Ecto neural progenitor cell (in vitro differentiated cells): ENCODE measurements at regions not wholly inside any gene's neighbourhood (a gene's known extent, or its start where the extent isn't known, plus 50 kb on each side); places are given as distances from the start of the nearest gene placed in this dataset.

ENCODE experiments used
- DNase-seq: peaks from one replicate; pipeline ENCODE4 v3.0.0-alpha.2; 2018; ENCODE audit warnings: low spot score

- no peak for DNase-seq
Observed at GRCh38 chr5:3825531-3826451, 230.2 kb downstream of the IRX1 start.

GRCh38 chr5:3827624-3828023 lies 232.0 kb downstream of the IRX1 start:
- no peak for DNase-seq

GRCh38 chr5:3828761-3829160 lies 233.1 kb downstream of the IRX1 start:
- no peak for DNase-seq

GRCh38 chr5:3833566-3833965 lies 237.9 kb downstream of the IRX1 start:
- DNase-seq = no peak

- DNase-seq = no peak
Observed at GRCh38 chr5:3835811-3836210, 240.2 kb downstream of the IRX1 start.

DNA sequence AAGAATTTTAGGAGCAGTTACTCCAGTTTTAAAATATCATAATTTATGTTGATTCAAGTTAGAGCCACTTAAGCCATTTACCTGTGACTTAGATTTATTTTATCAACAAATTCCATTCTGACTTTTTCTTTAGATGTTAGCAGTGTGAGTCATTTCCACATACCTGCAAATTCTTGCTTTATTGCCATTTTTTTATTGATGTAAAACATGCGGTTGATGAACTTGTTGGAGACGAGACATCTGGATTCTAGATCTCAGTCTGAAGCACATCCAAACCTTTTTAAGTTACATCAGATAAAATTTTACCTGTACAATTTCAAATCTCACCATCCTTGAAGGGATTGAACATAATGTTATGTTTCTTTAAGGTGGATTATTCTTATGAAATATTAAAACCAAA lies 240.9 kb downstream of the IRX1 start:
- no peak for DNase-seq

DNA sequence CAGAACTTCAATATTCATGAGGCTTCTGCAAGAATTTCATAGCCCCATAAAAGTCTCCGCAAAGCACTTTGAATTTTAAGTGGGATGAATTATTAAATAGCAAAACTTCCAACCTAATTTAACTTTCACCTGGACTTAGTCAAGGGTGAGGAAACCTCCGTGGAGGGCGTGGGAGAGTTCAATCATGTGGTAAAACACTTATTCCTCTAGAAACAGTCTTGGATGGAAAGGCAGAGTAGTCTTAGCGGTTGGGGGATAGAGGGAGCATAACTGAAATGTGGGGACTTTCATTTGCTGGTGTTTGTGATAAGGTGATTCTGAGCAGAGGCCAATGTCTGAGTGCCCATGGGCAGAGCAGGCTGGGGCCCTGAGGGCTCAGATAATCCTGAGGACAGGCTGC lies 241.9 kb downstream of the IRX1 start:
- DNase-seq = no peak

DNA sequence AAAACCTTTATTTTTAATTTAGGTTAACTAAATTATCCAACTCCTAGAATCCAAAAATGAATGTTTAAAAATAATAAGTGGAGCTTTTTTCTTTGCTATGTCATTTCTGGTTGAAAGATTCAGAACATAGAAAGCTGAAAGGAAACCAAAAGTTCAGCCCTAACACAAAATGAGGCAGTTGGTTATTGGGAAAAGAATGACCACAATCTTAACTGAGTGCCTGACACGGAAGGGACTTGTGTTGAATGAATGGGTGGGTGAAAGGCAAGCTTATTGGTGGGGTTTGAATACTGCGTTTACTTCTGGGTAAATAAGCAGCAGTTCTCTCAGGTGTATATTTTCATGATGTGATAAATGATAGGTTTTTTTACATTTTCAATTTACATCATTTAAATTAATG lies 243.5 kb downstream of the IRX1 start:
- no peak for DNase-seq

DNA sequence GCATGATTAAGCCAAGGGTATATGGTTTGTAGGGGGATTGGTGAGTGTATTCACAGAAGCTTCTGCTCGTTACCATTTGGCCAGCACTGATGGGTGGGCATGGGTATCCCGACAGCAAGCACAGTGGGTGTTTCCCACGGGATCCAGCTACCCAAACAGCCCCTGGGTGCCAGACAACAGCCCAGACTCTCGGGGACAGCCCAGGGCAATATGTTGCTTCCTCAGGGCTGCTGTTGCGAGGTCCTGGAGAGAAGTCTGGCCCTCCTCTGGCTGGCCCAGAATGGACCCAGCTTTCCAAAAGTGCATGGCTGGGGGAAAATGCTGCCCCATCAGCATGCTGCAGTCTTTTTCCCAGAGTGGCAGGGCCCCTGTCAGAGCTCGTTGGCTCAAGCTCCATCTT lies 247.0 kb downstream of the IRX1 start:
- DNase-seq = no peak

- no peak for DNase-seq
Observed at GRCh38 chr5:3843706-3844105, 248.1 kb downstream of the IRX1 start.

- DNase-seq = no peak
Observed at GRCh38 chr5:3844266-3844665, 248.6 kb downstream of the IRX1 start.

DNA sequence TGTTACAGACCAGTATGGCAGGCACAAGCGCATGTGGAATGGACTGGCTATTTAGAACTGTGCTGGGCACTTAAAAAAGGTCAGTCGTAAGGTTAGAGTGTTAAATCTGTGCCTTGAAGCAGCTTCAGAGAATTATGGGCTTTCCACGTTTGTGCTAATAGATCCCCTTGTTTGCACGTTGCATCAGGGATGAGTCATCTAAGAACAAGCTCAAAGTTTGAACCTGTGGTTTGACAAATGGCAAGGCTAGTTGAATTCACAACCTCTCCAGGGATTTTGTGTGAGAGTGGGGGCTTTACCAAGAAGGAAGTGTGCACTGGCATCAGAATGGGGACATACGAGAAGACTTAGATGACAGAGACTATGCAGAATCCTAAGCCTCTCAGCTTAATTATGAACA lies 249.6 kb downstream of the IRX1 start:
- no peak for DNase-seq

DNA sequence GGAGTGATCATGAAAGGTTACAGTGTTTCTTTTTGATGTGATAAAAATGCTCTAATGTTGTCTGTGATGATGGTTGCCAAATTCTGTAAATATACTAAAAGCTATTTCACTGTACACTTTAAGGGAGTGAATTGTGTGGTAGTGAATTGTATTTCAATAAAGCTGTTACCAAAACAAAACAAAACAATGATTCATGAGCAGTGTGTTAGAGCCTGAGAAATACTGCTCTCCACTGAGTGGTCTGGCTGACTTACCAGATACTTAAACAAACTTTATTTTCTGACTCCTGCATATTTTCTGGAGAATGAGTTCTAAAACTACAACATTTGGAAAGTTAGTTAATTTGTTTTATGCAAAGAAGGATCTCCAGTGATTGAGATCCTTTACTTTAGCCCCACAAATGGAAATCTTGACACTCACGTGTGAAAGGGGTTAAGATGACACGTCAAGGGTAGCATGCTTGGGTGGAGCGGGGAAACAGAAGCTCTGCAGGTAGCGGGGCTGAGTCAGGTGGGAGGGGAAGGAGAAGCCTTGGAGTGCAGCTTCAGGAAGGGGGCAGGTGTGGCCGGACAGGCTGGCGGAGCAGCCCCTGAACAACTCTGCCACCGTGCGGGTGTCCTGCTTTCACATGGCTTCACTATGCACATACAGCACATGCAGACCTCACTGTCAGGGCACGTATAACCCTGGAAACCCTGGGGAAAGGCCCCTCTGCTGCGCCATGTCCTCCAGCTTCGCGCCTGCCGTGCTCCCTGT lies 256.7 kb downstream of the IRX1 start:
- no peak for DNase-seq

DNA sequence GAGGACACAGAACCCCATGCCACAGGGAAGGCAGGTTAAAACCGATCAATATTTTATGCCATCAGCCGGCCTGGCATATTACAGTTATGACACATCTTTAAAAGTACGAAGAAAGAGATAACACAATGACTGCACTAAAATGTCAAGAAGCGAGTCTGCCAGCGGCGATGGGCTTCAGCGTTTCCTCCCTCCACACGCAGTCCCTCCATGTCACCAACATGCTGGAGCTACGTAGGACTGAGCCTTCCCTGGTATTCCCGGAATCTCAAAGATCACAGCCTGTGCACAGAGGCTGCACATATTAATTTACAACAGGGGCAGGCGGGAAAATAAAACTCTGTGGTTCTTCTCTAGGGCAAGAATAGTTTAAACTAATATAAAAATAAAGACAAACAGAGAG lies 257.7 kb downstream of the IRX1 start:
- DNase-seq = no peak

DNA sequence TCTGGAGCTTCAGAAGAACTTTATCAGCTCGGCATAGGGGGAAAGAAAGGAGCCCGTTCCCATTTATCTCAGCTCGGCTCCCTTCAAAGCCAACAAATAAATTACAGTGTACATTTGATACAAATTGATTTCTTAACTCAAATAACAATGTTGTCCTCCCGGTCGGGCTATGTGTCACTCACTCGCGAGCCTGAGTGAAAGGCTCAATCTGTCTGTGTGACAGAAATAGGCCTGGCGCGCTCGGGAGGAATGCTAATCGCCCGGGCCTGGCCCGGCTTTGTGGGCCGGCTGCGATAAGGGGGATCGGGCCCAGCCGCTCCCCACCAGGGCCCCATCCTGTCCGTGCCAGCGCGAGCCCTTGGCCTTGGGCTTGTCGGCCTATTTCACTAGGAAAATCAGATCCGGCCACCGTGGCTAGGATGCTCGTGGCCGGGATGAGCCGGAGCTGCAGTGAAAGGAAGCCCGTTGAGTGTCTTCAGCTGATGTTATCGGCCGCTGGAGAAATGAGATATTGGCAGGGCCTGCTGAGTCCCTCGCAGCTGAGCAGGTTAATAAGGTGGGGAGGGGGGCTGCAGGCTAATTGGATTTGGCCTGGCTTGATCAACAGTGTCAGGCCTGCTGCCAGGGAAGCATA lies 258.7 kb downstream of the IRX1 start:
- no peak for DNase-seq

- DNase-seq = no peak
Observed at GRCh38 chr5:3856036-3856435, 260.4 kb downstream of the IRX1 start.

DNA sequence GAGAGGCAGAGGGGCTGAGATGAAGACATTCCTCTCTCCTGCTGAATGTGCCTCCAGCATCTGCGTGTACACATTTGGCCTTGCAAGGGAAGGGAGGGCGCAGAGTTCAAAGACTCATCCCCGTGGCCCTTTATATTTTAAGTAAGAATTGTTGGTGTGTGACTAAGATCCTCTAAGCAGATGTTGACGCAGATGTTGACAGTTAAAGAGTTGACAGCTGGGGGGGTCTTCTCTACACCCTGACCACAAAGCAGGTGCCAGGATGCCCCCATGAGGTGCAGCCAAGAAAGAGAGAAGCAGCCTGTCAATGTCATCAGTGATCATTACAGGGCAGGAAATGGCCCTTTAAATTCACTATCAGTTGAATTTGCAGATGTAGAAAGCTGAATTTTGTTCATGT lies 262.9 kb downstream of the IRX1 start:
- DNase-seq = no peak

- no peak for DNase-seq
Observed at GRCh38 chr5:3862906-3863305, 267.3 kb downstream of the IRX1 start.

DNA sequence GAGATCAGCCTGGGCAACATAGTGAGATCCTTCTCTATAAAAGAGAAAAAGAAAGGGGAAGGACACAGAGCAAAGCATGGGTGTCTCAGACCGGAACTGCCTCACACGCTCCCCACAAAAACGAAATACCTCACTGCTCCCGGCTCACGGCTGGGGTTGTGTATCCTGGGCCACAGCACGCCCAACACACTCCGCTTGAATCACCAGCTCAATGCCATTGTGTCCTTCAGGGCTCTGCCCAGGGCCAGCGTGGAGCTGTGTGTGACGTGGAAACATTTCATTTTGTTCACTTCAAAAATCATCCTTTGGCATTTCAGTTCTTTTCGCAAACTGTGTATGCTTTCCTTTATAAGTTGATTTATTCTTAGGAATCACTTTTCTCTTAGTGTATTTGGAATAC lies 279.5 kb downstream of the IRX1 start:
- no peak for DNase-seq

- DNase-seq = no peak
Observed at GRCh38 chr5:3878267-3878666, 282.6 kb downstream of the IRX1 start.

DNA sequence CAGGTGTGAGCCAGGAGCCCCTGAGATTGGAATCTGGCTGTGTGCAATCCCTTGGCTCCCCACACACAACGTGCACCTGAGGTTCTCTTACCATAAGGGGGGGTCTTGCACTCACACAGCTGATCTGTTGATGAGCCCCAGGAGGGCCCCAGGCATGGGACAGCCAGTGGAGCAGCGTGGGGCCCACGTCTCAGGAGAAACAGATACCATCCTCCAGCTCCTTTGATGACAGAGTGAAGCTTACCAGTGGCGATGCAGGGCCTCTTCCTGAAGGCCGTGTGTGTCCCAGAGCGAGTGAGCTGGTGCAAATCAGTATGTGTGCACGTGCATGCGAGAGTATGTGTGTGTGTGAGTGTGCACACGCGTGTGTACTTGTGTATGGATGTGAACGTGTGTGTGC lies 287.4 kb downstream of the IRX1 start:
- no peak for DNase-seq

DNA sequence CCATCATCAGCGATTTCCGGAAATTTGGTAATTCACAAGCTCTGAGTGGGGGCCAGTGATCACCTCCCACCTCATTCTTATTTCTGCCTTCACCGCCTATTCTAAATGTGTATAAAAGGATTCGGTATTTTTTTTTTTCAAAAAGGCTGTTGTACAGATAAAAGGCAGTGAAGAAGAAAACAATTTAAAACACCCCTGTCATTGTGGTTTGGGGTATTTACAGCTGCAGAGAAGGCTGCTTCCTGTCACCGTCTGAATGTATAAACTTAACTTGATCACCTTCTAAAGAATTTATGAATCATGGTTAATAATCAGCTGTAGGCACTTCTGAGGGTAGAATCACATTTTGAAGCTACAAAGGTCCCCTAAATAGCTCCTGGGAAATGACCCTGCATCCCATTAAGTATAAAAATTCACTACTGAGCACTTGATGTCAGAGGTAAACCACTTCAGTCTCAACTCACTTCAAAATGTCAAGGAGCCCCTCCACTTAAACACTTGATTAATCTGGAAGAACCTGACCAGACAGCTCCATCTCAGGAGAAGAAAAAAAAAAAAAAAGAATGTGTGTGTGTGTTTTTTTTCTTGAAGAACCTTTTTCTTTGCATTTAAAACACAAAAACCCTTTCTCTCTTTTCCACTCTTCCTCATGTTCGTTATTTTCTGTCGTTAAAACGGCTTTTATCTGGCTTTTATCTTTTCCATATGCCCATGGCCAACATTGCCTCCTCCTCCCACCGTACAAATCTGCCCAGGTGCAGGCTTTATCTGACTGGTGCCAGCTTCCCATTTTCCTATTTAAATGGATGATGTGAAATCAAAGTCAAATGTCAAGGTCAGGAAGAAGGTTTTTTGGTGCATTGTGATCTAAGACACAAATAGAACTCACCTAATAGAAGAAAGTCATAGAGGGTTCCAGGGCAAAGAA lies 291.2 kb downstream of the IRX1 start:
- no peak for DNase-seq
